EH (cell line): ENCODE measurements at regions not wholly inside any gene's neighbourhood (a gene's known extent, or its start where the extent isn't known, plus 50 kb on each side); places are given as distances from the start of the nearest gene placed in this dataset.

Source experiments
- DNase-seq: peaks from one replicate; pipeline ENCODE4 v3.0.0-alpha.2; 2015; ENCODE audit warnings: low read depth

DNA sequence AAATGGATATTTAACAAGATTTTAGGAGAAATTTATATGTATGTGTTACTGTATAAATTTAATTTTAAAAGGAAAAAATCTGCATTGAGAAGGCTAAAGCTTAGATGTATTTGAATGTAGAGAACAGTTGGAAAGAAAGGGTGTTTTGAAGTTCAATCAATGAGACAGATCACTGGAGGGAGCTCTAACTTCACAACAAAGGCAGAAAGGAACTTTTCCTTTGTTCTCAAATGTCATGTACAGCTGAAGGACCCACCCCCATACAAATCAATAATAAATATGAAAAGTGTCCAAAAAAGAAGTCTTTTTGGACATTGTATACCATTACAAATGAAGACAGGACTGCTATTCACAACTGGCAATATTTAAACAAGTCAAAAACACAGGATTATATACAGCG, 403.4 kb downstream of the DNAJB9 start:
- no peak for DNase-seq

DNA sequence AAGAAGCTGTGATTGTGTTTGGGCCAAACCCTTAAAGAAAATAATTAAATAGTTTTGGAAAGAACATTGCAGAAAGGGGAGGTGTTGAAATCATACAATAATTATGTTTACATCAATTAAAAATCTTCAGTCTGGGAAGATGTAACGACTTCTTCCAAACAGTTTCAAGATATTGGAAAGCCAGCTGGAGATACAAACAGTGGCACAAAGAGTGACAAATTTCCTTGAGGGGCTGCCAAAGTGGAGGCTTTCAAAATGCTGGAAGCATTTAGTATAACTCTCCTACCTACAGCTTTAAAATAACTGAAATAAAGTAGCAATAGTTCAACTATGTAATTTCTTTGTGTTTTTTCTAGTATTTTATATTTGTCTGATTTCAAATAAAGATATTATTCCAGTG, 405.0 kb downstream of the DNAJB9 start:
- DNase-seq = no peak

DNA sequence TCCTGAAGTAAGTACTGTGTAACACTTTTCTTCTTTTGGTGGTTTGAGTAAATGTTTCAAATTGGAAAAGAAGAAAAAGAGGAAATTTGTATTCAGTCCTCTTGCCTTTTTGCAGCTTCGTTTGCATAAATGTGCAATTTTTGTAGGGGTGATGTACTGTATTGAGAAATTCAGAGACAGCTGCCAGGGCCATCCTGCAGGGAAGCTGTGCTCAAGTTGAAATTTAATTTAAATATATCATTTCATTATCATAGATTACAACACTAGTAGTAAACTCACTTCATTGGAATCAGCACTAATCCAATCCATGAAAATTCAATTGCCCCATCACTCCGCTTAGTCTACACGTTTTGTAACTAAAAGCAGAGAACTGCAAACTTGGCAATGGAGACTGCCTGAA, 415.4 kb downstream of the DNAJB9 start:
- DNase-seq = no peak

DNA sequence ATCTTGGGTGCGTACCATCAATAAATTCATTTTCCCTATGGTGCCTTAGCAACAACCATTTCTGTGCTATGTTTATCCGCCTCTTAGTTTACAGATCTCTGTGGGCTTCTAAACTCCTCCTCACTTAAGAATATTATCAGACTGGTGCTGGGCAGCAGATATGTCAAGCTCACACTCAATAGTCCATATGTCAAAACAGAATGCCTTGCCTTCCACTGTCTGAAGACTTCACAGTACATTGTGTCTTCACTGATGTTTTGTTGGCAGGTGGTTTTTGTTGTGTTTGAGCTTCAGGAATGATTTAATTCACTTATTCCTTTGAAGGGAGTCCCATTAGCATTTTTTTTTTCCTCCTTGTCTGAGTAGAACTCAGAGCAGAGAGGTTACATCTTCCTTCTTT, 419.6 kb downstream of the DNAJB9 start:
- no peak for DNase-seq

DNA sequence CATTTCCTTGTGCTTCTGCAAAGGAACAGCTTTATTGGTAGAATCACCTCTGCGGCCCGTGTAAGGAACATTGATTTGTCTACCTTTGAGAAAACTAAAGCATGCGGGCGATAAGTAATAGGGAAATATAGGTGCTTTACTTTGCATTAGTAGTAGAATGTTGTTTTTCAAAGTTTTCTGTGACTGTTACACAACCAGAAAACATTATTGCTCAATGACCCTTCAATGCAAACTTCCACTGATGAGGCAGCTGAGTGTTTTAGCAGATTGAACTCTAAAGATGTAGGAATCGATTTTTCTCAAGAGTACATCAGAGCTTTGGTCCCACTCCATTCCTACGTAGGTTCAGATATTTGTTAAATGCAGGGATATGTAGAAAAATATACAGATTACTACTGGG, 427.8 kb downstream of the DNAJB9 start:
- no peak for DNase-seq

DNA sequence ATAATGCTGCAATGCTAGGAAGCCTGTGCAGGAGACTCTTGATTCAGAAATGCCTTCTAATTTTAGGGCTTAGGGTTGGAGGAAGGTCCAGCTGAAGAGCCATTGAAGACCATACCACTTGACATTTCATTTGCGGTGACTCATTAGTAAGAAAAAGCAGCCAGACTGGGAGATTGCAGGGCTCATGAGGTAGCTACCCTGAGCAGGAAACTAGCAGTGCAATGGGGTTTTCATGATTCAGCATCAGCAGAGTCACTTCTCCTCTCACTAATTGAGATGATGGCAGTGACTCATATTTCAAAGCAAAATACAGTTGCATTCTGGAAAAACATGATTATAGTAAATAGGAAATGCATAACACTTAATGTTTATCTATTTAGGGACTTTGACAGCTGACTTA, 434.1 kb downstream of the DNAJB9 start:
- DNase-seq = no peak

DNA sequence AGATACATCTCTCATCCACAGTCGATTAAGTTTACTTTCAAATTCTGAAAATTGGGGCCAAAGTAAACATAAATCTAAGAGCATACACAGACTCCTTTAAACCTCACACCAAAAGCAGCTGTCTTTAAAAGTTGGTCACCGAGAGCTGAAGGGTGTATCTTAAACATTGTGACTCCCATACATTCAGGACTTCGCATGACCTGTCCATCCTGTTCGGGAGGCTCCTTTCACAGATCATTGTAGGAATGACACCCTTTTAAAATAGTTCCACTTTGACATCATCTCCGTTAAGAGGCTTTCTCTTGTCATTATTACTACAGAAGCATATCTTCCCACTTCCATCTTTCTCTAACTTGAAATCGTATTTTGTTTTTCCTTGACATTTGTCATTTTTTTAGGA, 440.0 kb downstream of the DNAJB9 start:
- no peak for DNase-seq

DNA sequence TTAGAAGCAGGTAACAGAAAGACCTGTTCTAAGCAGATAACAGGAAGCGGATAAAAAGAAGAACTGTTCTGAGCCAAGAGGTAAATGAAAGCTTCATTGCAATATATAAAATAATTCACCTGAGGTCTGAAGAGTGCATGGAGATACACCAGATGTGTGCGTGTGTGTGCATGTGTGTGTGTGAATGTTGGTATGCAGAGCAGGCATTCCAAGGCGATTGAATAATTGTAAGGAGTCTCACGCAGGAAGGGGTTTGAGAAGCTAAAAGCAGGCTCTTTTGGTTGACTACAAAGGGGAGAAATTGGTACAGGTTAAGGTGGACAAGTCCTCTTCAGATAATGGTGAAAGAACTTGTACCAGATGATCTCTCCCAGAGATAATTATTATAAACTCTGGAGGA, 450.6 kb downstream of the DNAJB9 start:
- no peak for DNase-seq

DNA sequence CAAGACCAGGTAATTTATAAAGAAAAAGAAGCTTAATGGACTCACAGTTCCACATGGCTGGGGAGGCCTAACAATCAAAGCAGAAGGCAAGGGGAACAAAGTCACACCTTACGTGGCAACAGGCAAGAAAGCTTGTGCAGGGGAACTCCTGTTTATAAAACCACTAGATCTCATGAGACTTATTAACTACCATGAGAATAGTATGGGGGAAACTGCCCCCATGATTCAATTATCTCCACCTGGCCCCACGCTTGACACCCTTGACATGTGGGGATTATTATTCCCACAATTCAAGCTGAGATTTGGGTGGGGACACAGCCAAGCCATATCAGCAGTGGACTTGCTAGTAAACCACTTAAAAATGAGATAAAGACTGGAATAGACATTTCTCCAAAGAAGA, 451.7 kb downstream of the DNAJB9 start:
- DNase-seq = no peak

DNA sequence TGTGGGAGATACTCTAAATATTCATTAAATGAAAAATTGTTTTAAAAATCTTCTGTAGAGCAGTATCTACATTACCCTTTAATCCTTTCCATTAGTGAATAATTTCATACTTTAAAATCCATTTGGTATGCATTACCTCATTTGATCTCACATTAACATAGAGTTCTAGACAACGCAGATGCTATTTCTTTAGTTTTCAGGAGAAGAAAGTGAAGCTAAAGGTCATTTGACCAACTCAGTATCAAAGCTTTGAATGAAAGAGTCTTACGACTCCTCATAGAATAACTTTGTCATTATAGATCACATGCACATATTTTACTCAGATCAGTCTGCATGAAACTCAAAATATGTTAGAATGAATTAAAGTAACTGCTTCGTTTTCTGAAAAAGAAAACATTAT, 460.2 kb downstream of the DNAJB9 start:
- no peak for DNase-seq

DNA sequence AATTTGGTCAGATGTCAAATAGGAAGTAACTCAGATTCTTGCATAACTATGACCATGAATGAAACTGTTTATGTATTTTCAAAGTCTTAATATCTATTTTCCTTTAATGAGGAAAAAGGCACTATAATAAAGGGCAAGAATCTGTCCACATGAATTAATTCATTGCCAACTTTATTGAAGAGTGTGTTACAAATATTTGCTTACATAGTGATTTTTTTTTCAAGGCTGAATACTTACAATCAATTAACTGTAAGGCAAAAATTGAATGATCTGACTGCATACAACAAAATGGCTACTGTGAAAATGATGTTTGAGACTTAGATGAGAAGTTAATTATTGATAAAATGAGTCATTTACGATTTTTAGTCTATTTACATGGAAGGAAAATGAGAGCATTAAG, 475.0 kb downstream of the DNAJB9 start:
- no peak for DNase-seq

DNA sequence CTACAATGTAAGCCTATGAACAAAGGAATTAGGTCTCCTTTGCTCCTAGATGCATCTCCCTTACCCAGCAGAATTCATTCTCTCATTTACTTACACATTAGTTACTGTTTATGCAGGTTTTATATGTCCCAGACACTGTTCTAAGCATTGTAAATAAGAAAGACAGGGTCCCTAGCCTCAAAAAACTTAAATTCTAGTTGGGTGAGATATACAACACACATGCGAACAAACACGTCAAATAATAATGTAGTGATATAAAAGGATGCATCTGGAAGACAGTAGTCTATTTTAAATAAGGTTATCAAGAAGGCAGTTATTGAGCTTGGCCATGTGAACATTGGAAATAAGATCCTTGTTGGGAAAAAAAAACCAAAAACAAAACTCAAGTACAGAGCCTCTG, 479.7 kb downstream of the DNAJB9 start:
- no peak for DNase-seq

DNA sequence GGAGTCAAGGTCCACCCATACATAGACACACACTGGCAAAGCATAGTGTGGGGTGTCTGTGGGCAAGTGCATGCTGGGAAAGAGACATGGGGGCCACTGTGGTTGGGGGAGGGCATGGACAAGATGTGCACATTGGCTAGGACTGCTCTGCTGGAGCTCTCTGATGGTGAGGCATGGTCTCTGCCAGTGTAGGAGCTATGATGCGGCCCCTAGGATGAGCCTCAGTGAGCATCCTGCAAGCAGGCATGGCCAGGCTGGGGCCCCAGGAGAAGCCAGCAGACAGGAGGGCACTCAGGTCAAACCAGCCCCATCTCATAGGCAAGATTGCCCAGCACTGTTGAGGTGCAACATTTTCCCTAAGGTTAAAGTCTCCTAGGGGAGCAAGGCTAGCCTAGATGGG, 489.4 kb downstream of the DNAJB9 start:
- no peak for DNase-seq

DNA sequence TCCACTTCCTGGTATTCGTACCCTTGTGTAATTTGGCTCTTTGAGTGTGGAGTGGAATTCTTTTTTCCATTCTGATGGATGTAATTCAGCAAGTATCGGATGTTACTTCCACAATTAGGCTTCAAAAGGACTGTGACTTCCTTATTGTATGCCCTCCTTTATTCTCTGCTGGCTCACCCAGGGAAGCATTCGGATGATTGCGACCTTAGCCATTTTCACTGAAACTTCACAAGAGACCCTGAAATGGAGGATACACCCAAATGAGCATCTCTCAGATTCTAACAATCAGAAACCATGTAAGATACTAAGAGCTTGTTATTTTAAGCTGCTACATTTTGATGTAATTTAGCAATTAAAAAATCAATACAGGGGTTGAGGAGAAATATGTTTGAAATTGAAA, 493.1 kb downstream of the DNAJB9 start:
- DNase-seq = no peak

DNA sequence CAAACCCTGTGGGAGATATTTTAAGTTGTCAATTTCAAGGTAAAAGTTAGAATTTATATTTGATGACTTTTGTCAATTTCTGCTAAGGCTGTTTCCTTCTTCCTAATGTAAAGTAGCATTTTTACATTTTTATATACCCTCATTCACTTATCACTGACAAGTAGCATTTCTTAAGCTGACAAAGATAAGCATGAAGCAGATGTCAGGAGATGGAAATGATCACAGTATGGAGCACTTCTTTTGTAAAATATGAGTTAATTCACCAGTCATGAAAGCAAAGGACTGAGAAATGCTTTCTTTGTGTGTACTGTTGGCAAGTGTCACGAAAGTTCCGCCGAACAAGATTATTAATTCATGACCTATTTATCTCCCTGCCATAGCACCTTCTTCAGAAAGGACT, 503.9 kb downstream of the DNAJB9 start:
- DNase-seq = no peak

DNA sequence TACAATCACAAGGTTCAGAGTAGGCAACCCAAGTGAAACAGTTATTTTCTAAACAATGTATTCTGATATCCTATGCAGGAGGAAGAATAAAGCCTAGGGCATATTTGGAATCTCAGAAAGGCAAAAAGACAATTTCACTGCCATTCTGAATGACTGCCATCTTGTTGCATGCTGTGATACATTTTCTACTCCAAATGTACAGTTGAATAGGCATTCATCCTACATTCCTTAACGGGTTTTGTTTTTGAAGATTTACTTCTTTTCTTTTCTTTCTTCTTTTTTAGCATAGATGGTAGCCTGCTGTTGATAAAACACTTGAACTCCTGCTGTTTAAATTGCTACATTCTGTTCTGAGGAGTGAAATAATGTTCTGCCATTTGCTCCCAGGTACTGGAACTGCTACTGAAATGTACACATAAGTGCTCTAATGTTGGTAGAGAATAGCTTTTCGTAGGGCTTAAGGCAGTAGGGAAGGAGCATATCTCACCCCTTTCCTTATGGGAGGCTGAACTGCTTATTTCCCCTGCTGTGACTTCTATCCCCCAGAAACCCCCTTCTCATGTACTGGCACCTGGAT, 506.8 kb downstream of the DNAJB9 start:
- DNase-seq = no peak

DNA sequence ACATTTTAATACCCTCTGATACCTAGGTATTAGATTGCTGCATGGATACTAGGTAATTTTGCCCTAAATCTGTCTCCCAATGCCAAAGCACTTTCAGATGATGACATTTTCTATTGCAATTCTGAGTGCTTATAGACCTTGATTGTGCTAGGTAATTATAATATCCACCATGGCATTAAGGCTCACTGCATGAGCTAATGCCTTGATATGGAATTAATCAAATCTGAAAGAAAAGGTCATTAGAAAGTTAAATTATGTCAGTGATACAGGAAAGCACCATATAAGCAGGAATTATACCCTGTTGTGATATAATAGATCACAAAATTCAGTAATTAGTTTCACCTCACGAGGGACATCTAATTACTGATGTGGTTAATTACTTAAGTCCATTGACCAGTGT, 521.4 kb downstream of the DNAJB9 start:
- DNase-seq = no peak

DNA sequence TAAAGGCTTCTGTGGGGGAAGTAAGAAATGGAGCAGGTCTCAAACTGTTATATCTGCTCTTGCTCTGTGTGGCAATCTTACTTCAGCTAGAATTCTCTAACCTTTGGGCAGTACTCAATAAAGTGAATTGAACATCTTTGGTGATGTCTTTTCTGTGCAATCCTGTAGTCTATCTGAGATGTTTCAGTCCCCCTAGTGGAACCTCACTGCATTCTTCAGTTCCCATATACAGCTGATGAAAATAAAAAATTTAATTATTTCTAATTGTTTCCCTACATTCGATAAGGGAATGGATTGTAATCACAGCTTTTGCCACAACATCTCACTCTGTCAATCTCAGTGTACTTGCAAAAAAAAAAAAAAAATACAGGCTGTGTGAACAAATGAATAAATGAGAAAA, 522.6 kb downstream of the DNAJB9 start:
- DNase-seq = no peak

DNA sequence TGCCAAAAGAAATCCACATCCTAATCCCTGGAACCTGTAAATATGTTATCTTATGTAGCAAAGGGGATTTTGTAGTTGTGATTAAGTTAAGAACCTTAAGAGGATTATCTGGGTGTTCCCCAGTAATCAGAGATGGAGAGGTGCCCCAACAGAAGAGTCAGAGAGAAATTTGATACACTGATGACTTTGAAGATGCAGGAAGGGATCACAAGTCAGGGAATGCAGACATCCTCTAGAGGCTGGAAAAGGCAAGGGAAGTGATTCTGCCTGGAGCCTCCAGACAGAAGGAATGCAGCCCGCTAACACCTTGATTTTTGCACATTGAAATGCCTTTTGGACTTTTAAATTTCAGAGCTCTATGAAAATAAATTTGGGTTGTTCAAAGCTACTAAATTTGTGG, 531.7 kb downstream of the DNAJB9 start:
- DNase-seq = no peak

DNA sequence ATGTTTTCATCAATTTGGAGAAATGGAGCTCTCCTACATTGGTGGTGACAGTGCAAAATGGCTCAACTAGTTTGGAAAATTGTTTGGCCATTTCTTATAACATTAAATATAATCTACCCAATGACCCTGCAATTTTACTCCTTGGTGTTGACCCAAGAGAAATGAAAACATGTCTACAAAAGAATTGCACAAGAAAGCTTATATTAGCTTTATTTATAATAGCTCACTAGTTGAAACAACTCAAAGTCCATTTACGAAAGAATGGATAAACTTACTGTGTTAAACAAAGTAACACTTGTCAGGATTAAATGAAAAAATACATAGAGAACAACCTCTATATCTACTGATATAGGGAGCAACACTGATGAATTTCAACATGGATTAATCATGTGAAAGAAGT, 539.9 kb downstream of the DNAJB9 start:
- DNase-seq = no peak

DNA sequence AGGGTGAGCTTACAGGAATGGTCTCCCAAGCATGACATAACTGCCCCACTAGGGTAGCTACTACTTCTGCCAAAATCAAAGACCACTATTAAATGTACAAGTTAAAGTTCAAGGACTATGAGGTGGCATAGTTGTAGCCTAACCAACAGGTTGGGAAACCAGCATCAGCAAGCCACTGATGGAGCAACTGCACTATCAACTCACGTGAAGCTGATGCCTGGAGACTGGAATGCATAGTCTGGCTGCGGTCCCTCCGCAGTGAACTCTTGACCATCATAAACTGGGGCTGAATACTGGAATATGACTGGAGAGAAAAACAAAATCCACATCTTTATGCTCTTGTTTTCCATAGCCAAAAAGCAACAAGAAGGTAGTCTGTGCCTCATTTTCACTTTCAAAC, 541.4 kb downstream of the DNAJB9 start:
- no peak for DNase-seq

DNA sequence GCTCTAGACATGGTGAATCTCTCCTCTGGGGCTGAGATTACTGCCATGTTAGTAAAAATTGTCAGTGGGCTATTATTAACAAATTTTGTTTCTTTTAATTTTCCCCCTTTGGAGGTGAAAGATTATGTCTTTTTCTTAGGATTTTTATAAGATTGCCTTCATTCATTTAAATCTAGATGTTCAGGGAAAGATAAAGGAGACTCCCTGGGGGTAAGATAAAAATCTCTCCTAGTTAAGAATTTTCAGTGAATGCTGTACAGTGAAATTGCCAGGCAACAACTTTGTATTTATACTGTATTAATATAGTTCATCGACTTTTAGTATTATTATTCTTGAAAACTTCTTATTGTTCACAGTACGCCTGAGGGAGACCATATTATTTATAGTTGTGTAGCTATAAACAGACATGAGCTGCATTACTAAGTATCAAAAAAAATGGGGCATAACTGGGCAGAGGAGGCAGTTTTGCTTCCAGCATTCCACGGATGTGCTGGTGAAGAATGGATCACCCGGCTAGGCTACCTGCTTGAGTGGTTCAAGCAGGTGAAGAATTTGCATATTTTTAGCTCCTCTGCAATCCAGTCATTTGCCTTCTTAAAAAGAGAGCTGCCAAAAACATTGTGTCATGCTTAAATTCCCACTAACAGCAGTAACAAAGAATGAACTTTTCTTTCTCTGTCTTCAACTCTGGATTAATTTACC, 552.1 kb downstream of the DNAJB9 start:
- no peak for DNase-seq

DNA sequence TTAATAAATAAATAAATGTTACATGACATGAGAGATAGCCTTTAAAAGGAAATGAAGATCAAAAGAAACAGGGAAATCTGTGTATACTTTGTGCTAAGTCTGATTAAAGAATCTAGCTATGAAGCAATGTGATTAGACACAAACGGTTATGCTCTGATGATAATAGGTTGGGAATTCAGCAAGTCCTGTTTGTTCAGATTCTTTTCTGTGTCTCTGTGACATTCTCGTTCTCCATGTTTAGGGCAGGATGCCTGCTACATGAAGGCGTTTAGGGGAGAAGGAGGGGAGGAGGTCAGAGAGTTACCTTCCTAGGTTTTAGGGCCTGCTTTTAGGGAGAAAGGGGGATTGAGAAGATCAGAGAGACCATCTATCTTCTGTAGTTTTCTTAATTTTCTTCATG, 555.3 kb downstream of the DNAJB9 start:
- DNase-seq = no peak

DNA sequence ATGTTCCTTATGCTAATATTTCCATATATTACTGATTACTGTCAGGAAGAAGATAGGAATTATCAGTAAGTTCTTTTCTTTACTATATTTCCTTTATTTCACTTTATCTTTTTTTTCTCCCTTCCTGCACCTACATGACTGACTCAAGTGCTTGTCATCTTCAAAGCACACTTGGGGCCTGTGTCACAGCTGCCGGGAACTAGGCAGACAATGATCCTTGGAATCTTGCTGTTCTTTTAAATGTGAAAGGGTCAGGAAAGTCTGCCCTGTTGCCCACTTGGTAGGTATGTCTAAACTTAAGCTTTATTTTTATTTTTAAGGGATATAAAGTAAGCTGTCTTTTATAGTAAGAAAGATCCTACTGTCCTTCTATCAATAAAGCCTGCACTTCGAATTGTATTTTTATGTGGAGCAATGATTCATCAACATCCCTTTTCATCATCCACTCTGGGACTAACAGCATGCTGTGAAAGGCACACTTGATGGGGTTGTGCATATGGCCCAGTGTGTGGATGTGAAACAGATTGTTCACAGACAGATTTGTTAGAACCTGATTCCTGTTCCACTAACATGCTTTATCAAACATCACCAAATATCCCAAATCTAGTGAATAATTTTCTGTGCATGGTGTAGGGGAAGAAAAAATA, 556.9 kb downstream of the DNAJB9 start:
- DNase-seq = no peak
